Fibroblast of lung (primary cell): ENCODE measurements at regions not wholly inside any gene's neighbourhood (a gene's known extent, or its start where the extent isn't known, plus 50 kb on each side); places are given as distances from the start of the nearest gene placed in this dataset.

Experiments
- DNase-seq, 2 donors: peaks; one replicate each; pipeline versions ENCODE4 v3.0.0 to v3.0.0-alpha.2; 2010; ENCODE audit warnings: low read depth in 2 of 2
- H2AFZ ChIP-seq: 2 replicates; pipeline ENCODE4 v1.5.1; 2012; ENCODE audit warnings: low read length, control low read depth, inconsistent platforms
- H3K27ac ChIP-seq: 2 replicates; pipeline ENCODE4 v1.5.1; 2011; ENCODE audit warnings: low read length, control low read depth; ENCODE audit not compliant: insufficient read depth
- H3K27me3 ChIP-seq: 2 replicates; pipeline ENCODE4 v1.5.1; 2011; ENCODE audit warnings: mild to moderate bottlenecking, low read length; ENCODE audit not compliant: control insufficient read depth, insufficient read depth
- H3K36me3 ChIP-seq: 2 replicates; pipeline ENCODE4 v1.5.1; 2011; ENCODE audit warnings: low read length; ENCODE audit not compliant: control insufficient read depth, insufficient read depth
- H3K4me1 ChIP-seq: 2 replicates; pipeline ENCODE4 v1.5.1; 2011; ENCODE audit warnings: low read length; ENCODE audit not compliant: control insufficient read depth, insufficient read depth; ENCODE audit errors: extremely low read depth
- H3K4me2 ChIP-seq: 2 replicates; pipeline ENCODE4 v1.5.1; 2011; ENCODE audit warnings: low read length, control low read depth; ENCODE audit not compliant: insufficient read depth; ENCODE audit errors: extremely low read depth
- H3K4me3 ChIP-seq, 4 experiments: fragments of 200-600 bp in 1 of 4; sonication (generic) in 1 of 4; replicated peaks in 1 of 4; 2 replicates each; pipeline ENCODE4 v1.5.1; 2011 to 2016; ENCODE audit warnings: low read length in 4 of 4, low read depth in 3 of 4, mild to moderate bottlenecking in 3 of 4, control low read depth in 2 of 4, inconsistent platforms in 1 of 4, mixed read lengths in 1 of 4; ENCODE audit not compliant: insufficient read depth in 1 of 4; ENCODE audit errors: control extremely low read depth in 1 of 4
- H3K79me2 ChIP-seq: 2 replicates; pipeline ENCODE4 v1.5.1; 2012; ENCODE audit warnings: mild to moderate bottlenecking, low read length, inconsistent platforms; ENCODE audit not compliant: control insufficient read depth, insufficient read depth
- H3K9ac ChIP-seq: 2 replicates; pipeline ENCODE4 v1.5.1; 2011; ENCODE audit warnings: mild to moderate bottlenecking, low read length, control low read depth; ENCODE audit not compliant: insufficient read depth
- H3K9me3 ChIP-seq: 2 replicates; pipeline ENCODE4 v1.5.1; 2012; ENCODE audit warnings: low read depth, low read length; ENCODE audit not compliant: control insufficient read depth, insufficient read depth
- H4K20me1 ChIP-seq: 2 replicates; pipeline ENCODE4 v1.5.1; 2011; ENCODE audit warnings: low read length; ENCODE audit not compliant: control insufficient read depth, insufficient read depth; ENCODE audit errors: extremely low read depth
- CTCF ChIP-seq, 2 donors: IDR thresholded peaks in 1 of 2; conservative IDR thresholded peaks in 1 of 2; 1 replicate in 1 of 2; 2 replicates in 1 of 2; pipeline ENCODE4 v1.5.1; 2011 to 2012; ENCODE audit warnings: low read length in 2 of 2, control low read depth in 1 of 2, inconsistent platforms in 1 of 2, low read depth in 1 of 2, mild to moderate bottlenecking in 1 of 2
- EZH2 ChIP-seq: IDR thresholded peaks from 2 replicates; pipeline ENCODE4 v1.5.1; 2012; ENCODE audit warnings: low read length, control low read depth, mild to moderate bottlenecking; ENCODE audit errors: missing control alignments

GRCh38 chr20:54415967-54416366 lies 59.4 kb upstream of the DOK5 start:
- DNase-seq, result no peak
- Histone ChIP-seq H4K20me1 (no peaks in the 10 kb centered on the region), H3K9me3 (no peaks in the 10 kb centered on the region), H3K4me1 (no peaks in the 10 kb centered on the region), H3K79me2 (no peaks in the 10 kb centered on the region), H3K36me3 (no peaks in the 10 kb centered on the region), H2AFZ (no peak overlapping the region), H3K27me3 (no peaks in the 10 kb centered on the region), H3K27ac (no peak overlapping the region), H3K9ac (no peak overlapping the region), H3K4me3 (no peak overlapping the region), H3K4me2 (no peak overlapping the region)
- TF ChIP-seq EZH2, result no peak
- no peak for TF ChIP-seq CTCF (conservative IDR thresholded peaks at IDR 0.05 in 1 of 2, IDR thresholded peaks at IDR 0.05 in 1 of 2; ENCODE audit: low read depth in 1 of 2, low read length in 2 of 2)

DNA sequence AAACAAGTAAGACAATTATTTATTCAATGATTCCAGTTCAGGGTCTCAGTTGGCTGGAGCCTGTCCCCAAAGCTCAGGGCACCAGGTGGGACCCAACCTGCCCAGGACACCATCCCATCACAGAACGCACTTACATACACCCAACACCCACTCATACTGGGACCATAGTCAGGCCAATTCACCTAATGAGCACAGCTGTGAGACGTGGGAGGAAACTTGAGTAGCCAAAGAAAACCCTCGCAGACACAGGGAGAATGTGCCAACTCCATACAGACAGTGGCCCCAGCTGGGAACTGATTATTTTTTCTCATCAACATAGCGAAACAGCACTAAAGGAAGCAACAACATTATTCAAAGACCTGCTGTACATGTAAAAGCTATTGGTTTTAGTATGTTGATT lies 58.6 kb upstream of the DOK5 start:
- DNase-seq, result peak in 1 of 2 donors; percentile 6
- H4K20me1 ChIP-seq, result no peaks in the 10 kb centered on the region
- no peaks in the 10 kb centered on the region for H3K79me2 ChIP-seq
- no peaks in the 10 kb centered on the region for H3K4me1 ChIP-seq
- no peak overlapping the region for H3K27ac ChIP-seq
- H3K36me3 ChIP-seq, result no peaks in the 10 kb centered on the region
- no peak overlapping the region for H3K4me2 ChIP-seq
- H2AFZ ChIP-seq, result no peak overlapping the region
- no peaks in the 10 kb centered on the region for H3K9me3 ChIP-seq
- H3K4me3 ChIP-seq, result no peak overlapping the region
- no peak overlapping the region for H3K9ac ChIP-seq
- H3K27me3 ChIP-seq, result no peaks in the 10 kb centered on the region
- TF ChIP-seq CTCF (conservative IDR thresholded peaks at IDR 0.05 in 1 of 2, IDR thresholded peaks at IDR 0.05 in 1 of 2; ENCODE audit: low read depth in 1 of 2, low read length in 2 of 2) (no peak), EZH2 (no peak)

DNA sequence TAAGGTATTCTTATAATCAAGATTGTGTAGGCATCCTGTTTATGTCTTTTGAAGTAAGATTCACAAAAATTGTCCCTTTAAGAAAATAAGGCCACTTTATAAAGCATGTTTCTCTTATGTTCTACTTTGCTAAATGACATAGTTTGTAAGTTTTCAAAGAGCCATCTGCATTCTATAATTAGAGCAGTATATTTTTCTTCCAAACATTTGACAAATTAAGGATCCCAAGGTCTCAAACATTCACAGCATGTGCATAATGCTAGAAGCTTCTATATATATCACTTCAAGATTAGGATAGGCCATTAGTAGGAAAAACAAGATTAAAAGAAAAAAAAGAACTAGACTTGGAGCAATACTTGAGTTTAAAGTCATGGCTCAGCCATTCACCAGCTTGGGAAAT lies 55.9 kb upstream of the DOK5 start:
- Histone ChIP-seq H3K4me2 (no peak overlapping the region), H3K9ac (no peak overlapping the region), H3K4me3 (no peak overlapping the region), H2AFZ (no peak overlapping the region), H3K27me3 (no peaks in the 10 kb centered on the region), H4K20me1 (no peaks in the 10 kb centered on the region), H3K4me1 (no peaks in the 10 kb centered on the region), H3K27ac (no peak overlapping the region), H3K79me2 (no peaks in the 10 kb centered on the region), H3K36me3 (no peaks in the 10 kb centered on the region), H3K9me3 (no peaks in the 10 kb centered on the region)
- no peak for DNase-seq
- no peak for TF ChIP-seq EZH2
- TF ChIP-seq CTCF (conservative IDR thresholded peaks at IDR 0.05 in 1 of 2, IDR thresholded peaks at IDR 0.05 in 1 of 2; ENCODE audit: low read depth in 1 of 2, low read length in 2 of 2), result no peak
